ENCODE measurements at regions not wholly inside any gene's neighbourhood (a gene's known extent, or its start where the extent isn't known, plus 50 kb on each side); places are given as distances from the start of the nearest gene placed in this dataset.

- H3K27ac Mint-ChIP-seq = no peak overlapping the region
- no peaks in the 10 kb centered on the region for H3K27me3 Mint-ChIP-seq (ENCODE audit: low read depth)
- no peak overlapping the region for H3K4me3 Mint-ChIP-seq (ENCODE audit: low read depth)
- no peaks in the 10 kb centered on the region for H3K9me3 Mint-ChIP-seq
- DNase-seq (ENCODE audit: low spot score) = no peak
- intact Hi-C loops (cut with micrococcal nuclease) = no loop called here
- no peaks in the 10 kb centered on the region for H3K36me3 Mint-ChIP-seq (ENCODE audit: low read depth)
- no peaks in the 10 kb centered on the region for H3K4me1 Mint-ChIP-seq (ENCODE audit: low read depth)
Observed at GRCh38 chr2:6675791-6676190, 189.9 kb downstream of the CMPK2 start.

GRCh38 chr2:6676241-6676640 lies 189.5 kb downstream of the CMPK2 start:
- Mint-ChIP-seq H3K4me3 (ENCODE audit: low read depth) (no peak overlapping the region), H3K9me3 (no peaks in the 10 kb centered on the region), H3K27me3 (ENCODE audit: low read depth) (no peaks in the 10 kb centered on the region), H3K36me3 (ENCODE audit: low read depth) (no peaks in the 10 kb centered on the region), H3K4me1 (ENCODE audit: low read depth) (no peaks in the 10 kb centered on the region), H3K27ac (no peak overlapping the region)
- DNase-seq (ENCODE audit: low spot score) = no peak
- intact Hi-C loops (cut with micrococcal nuclease) = no loop called here

- Mint-ChIP-seq H3K27me3 (ENCODE audit: low read depth) (no peaks in the 10 kb centered on the region), H3K4me1 (ENCODE audit: low read depth) (no peaks in the 10 kb centered on the region), H3K4me3 (ENCODE audit: low read depth) (no peak overlapping the region), H3K9me3 (no peaks in the 10 kb centered on the region), H3K36me3 (ENCODE audit: low read depth) (no peaks in the 10 kb centered on the region), H3K27ac (no peak overlapping the region)
- DNase-seq (ENCODE audit: low spot score) = no peak
- intact Hi-C loops (cut with micrococcal nuclease) = no loop called here
Observed at GRCh38 chr2:6676776-6677175, 188.9 kb downstream of the CMPK2 start.

- no peak overlapping the region for H3K4me3 Mint-ChIP-seq (ENCODE audit: low read depth)
- no peaks in the 10 kb centered on the region for H3K36me3 Mint-ChIP-seq (ENCODE audit: low read depth)
- H3K4me1 Mint-ChIP-seq (ENCODE audit: low read depth) = no peaks in the 10 kb centered on the region
- H3K27ac Mint-ChIP-seq = no peak overlapping the region
- DNase-seq (ENCODE audit: low spot score) = no peak
- H3K27me3 Mint-ChIP-seq (ENCODE audit: low read depth) = no peaks in the 10 kb centered on the region
- no peaks in the 10 kb centered on the region for H3K9me3 Mint-ChIP-seq
- intact Hi-C loops (cut with micrococcal nuclease) = no loop called here
Observed at GRCh38 chr2:6679471-6679870, 186.2 kb downstream of the CMPK2 start.

- no peak for DNase-seq (ENCODE audit: low spot score)
- no peak overlapping the region for H3K27ac Mint-ChIP-seq
- intact Hi-C loops (cut with micrococcal nuclease) = no loop called here
Observed at GRCh38 chr2:6683516-6683915, 182.2 kb downstream of the CMPK2 start.

GRCh38 chr2:6685447-6685846 lies 180.3 kb downstream of the CMPK2 start:
- Mint-ChIP-seq H3K27ac (no peak overlapping the region), H3K9me3 (no peaks in the 10 kb centered on the region), H3K27me3 (ENCODE audit: low read depth) (no peaks in the 10 kb centered on the region), H3K4me3 (ENCODE audit: low read depth) (no peak overlapping the region), H3K4me1 (ENCODE audit: low read depth) (no peaks in the 10 kb centered on the region), H3K36me3 (ENCODE audit: low read depth) (no peaks in the 10 kb centered on the region)
- intact Hi-C loops (cut with micrococcal nuclease) = no loop called here
- no peak for DNase-seq (ENCODE audit: low spot score)

More at GRCh38 chr2:6683516-6683915, 182.2 kb downstream of the CMPK2 start:
- H3K36me3 Mint-ChIP-seq (ENCODE audit: low read depth) = no peaks in the 10 kb centered on the region
- H3K4me1 Mint-ChIP-seq (ENCODE audit: low read depth) = no peaks in the 10 kb centered on the region
- no peaks in the 10 kb centered on the region for H3K27me3 Mint-ChIP-seq (ENCODE audit: low read depth)
- no peak overlapping the region for H3K4me3 Mint-ChIP-seq (ENCODE audit: low read depth)
- H3K9me3 Mint-ChIP-seq = no peaks in the 10 kb centered on the region

GRCh38 chr2:6692056-6692455 lies 173.7 kb downstream of the CMPK2 start:
- DNase-seq (ENCODE audit: low spot score) = no peak
- intact Hi-C loops (cut with micrococcal nuclease) = no loop called here
- no peak overlapping the region for H3K4me3 Mint-ChIP-seq (ENCODE audit: low read depth)
- H3K27ac Mint-ChIP-seq = no peak overlapping the region
- H3K9me3 Mint-ChIP-seq = no peaks in the 10 kb centered on the region
- no peaks in the 10 kb centered on the region for H3K4me1 Mint-ChIP-seq (ENCODE audit: low read depth)
- no peaks in the 10 kb centered on the region for H3K36me3 Mint-ChIP-seq (ENCODE audit: low read depth)
- no peaks in the 10 kb centered on the region for H3K27me3 Mint-ChIP-seq (ENCODE audit: low read depth)

GRCh38 chr2:6692819-6693218 lies 172.9 kb downstream of the CMPK2 start:
- H3K4me1 Mint-ChIP-seq (ENCODE audit: low read depth) = no peaks in the 10 kb centered on the region
- intact Hi-C loops (cut with micrococcal nuclease) = no loop called here
- H3K4me3 Mint-ChIP-seq (ENCODE audit: low read depth) = no peak overlapping the region
- no peaks in the 10 kb centered on the region for H3K27me3 Mint-ChIP-seq (ENCODE audit: low read depth)
- DNase-seq (ENCODE audit: low spot score) = no peak
- no peak overlapping the region for H3K27ac Mint-ChIP-seq
- H3K9me3 Mint-ChIP-seq = no peaks in the 10 kb centered on the region
- H3K36me3 Mint-ChIP-seq (ENCODE audit: low read depth) = no peaks in the 10 kb centered on the region

- no peaks in the 10 kb centered on the region for H3K27me3 Mint-ChIP-seq (ENCODE audit: low read depth)
- no peak overlapping the region for H3K4me3 Mint-ChIP-seq (ENCODE audit: low read depth)
- no peak overlapping the region for H3K27ac Mint-ChIP-seq
- no peaks in the 10 kb centered on the region for H3K9me3 Mint-ChIP-seq
- intact Hi-C loops (cut with micrococcal nuclease) = no loop called here
- no peak for DNase-seq (ENCODE audit: low spot score)
- H3K4me1 Mint-ChIP-seq (ENCODE audit: low read depth) = no peaks in the 10 kb centered on the region
- no peaks in the 10 kb centered on the region for H3K36me3 Mint-ChIP-seq (ENCODE audit: low read depth)
Observed at GRCh38 chr2:6694555-6694954, 171.2 kb downstream of the CMPK2 start.

GRCh38 chr2:6700335-6700734 lies 165.4 kb downstream of the CMPK2 start:
- DNase-seq (ENCODE audit: low spot score) = no peak
- no peaks in the 10 kb centered on the region for H3K27me3 Mint-ChIP-seq (ENCODE audit: low read depth)
- H3K4me1 Mint-ChIP-seq (ENCODE audit: low read depth) = no peaks in the 10 kb centered on the region
- H3K4me3 Mint-ChIP-seq (ENCODE audit: low read depth) = no peak overlapping the region
- H3K36me3 Mint-ChIP-seq (ENCODE audit: low read depth) = no peaks in the 10 kb centered on the region
- intact Hi-C loops (cut with micrococcal nuclease) = no loop called here
- H3K9me3 Mint-ChIP-seq = peaks cover 16% of the 10 kb centered on the region
- H3K27ac Mint-ChIP-seq = no peak overlapping the region

GRCh38 chr2:6704077-6704476 lies 161.6 kb downstream of the CMPK2 start:
- intact Hi-C loops (cut with micrococcal nuclease) = no loop called here
- peaks cover 16% of the 10 kb centered on the region for H3K9me3 Mint-ChIP-seq
- H3K27ac Mint-ChIP-seq = no peak overlapping the region
- no peak for DNase-seq (ENCODE audit: low spot score)
- H3K4me3 Mint-ChIP-seq (ENCODE audit: low read depth) = no peak overlapping the region
- no peaks in the 10 kb centered on the region for H3K36me3 Mint-ChIP-seq (ENCODE audit: low read depth)
- H3K27me3 Mint-ChIP-seq (ENCODE audit: low read depth) = no peaks in the 10 kb centered on the region
- H3K4me1 Mint-ChIP-seq (ENCODE audit: low read depth) = no peaks in the 10 kb centered on the region

GRCh38 chr2:6721395-6721794 lies 144.3 kb downstream of the CMPK2 start:
- Mint-ChIP-seq H3K4me1 (ENCODE audit: low read depth) (no peaks in the 10 kb centered on the region), H3K36me3 (ENCODE audit: low read depth) (no peaks in the 10 kb centered on the region), H3K9me3 (no peaks in the 10 kb centered on the region), H3K4me3 (ENCODE audit: low read depth) (no peak overlapping the region), H3K27me3 (ENCODE audit: low read depth) (no peaks in the 10 kb centered on the region), H3K27ac (no peak overlapping the region)
- no peak for DNase-seq (ENCODE audit: low spot score)
- intact Hi-C loops (cut with micrococcal nuclease) = no loop called here

- Mint-ChIP-seq H3K4me1 (ENCODE audit: low read depth) (no peaks in the 10 kb centered on the region), H3K9me3 (no peaks in the 10 kb centered on the region), H3K27ac (no peak overlapping the region), H3K27me3 (ENCODE audit: low read depth) (no peaks in the 10 kb centered on the region), H3K4me3 (ENCODE audit: low read depth) (no peak overlapping the region), H3K36me3 (ENCODE audit: low read depth) (no peaks in the 10 kb centered on the region)
- no peak for DNase-seq (ENCODE audit: low spot score)
- intact Hi-C loops (cut with micrococcal nuclease) = no loop called here
Observed at GRCh38 chr2:6722574-6722973, 143.1 kb downstream of the CMPK2 start.

- Mint-ChIP-seq H3K9me3 (no peaks in the 10 kb centered on the region), H3K4me1 (ENCODE audit: low read depth) (no peaks in the 10 kb centered on the region), H3K36me3 (ENCODE audit: low read depth) (no peaks in the 10 kb centered on the region), H3K27me3 (ENCODE audit: low read depth) (no peaks in the 10 kb centered on the region), H3K4me3 (ENCODE audit: low read depth) (no peak overlapping the region), H3K27ac (no peak overlapping the region)
- DNase-seq (ENCODE audit: low spot score) = no peak
- intact Hi-C loops (cut with micrococcal nuclease) = no loop called here
Observed at GRCh38 chr2:6723865-6724604, 141.7 kb downstream of the CMPK2 start.
